Tibial artery (tissue), 4 donors: ENCODE measurements at regions not wholly inside any gene's neighbourhood (a gene's known extent, or its start where the extent isn't known, plus 50 kb on each side); places are given as distances from the start of the nearest gene placed in this dataset.

Experiments used
- DNase-seq, 2 donors: peaks; one replicate each; pipeline ENCODE4 v3.0.0-alpha.2; 2019
- H3K27ac ChIP-seq, 2 donors: fragments of 200-600 bp; sonication (generic) in 1 of 2; 1 replicate in 1 of 2; 2 replicates in 1 of 2; pipeline ENCODE4 v1.5.1; 2018 to 2019; ENCODE audit warnings: mild to moderate bottlenecking in 1 of 2
- H3K27me3 ChIP-seq, 2 donors: fragments of 200-600 bp; sonication (generic) in 1 of 2; one replicate each; pipeline versions ENCODE4 v1.5.1 to v1.6.0; 2016 to 2019
- H3K36me3 ChIP-seq, 3 donors: fragments of 200-600 bp; sonication (generic) in 2 of 3; one replicate each; pipeline ENCODE4 v1.5.1; 2016 to 2019; ENCODE audit warnings: mild to moderate bottlenecking in 2 of 3
- H3K4me1 ChIP-seq, 4 donors: fragments of 200-600 bp; sonication (generic) in 2 of 4; 1 replicate in 3 of 4; 2 replicates in 1 of 4; pipeline ENCODE4 v1.5.1; 2016 to 2019
- H3K4me3 ChIP-seq, 2 donors: fragments of 200-600 bp; sonication (generic) in 1 of 2; 1 replicate in 1 of 2; 2 replicates in 1 of 2; pipeline ENCODE4 v1.5.1; 2018 to 2019; ENCODE audit warnings: mild to moderate bottlenecking in 2 of 2
- H3K9me3 ChIP-seq, 3 donors: fragments of 200-600 bp; sonication (generic) in 1 of 3; one replicate each; pipeline ENCODE4 v1.5.1; 2016 to 2019
- intact Hi-C: fragments of 100-400 bp; cut with DNase I; formaldehyde crosslinking; loops from one replicate; pipeline ENCODE4 v1.15.0; 2023; ENCODE audit warnings: low total_unique reads
- TF ChIP-seq, protein P1 (sequence below), 2 experiments: fragments of 200-600 bp in 1 of 2; fragments of 450-650 bp in 1 of 2; IDR thresholded peaks; one replicate each; pipeline ENCODE4 v1.5.1; 2017 to 2019; ENCODE audit warnings: antibody characterized with exemption in 2 of 2, mild to moderate bottlenecking in 1 of 2, moderate library complexity in 1 of 2

DNA sequence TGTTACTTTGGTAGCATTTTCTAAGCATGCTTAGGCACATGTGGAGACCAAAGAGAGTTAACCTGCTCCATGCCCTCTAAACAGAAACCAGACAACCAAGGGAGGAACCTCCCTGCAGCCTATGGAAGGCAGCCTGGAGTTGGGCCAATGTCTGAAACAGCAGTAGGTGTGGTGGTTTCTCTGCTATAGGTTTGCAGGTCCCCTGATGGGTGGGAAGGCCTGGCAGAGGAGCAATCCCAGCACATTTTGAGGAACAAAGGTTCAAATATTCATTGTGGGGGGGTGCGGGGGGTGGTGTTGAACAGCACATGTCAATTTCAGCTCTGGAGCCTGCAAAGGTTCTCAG is 65.4 kb downstream of the DACT1 start:
- H3K4me3 ChIP-seq: no peak overlapping the region

DNA sequence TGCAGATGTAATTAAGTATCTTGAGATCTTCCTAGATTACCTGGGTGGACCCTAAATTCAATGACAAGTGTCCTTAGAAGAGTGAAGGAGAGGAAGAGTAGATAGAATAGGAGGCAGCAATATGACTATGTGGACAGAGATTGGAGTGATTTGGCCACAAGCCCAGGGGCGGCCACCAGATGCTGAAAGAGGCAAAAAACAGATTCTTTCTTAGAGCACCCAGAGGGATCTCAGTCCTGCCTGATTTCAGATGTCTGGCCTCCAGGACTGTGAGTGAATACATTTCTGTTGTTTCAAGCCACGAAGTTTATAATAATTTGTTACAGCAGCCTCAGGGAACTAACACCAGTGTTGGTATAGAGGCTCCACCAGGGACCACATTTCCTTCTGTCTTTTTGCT is 67.3 kb downstream of the DACT1 start:
- H3K36me3 ChIP-seq: no peaks in the 10 kb centered on the region
- DNase-seq: peak in 1 of 2 donors; percentile 40
- H3K4me3 ChIP-seq: no peak overlapping the region
- intact Hi-C loops: no loop called here
- H3K27me3 ChIP-seq: no peaks in the 10 kb centered on the region
- TF ChIP-seq, protein P1, sequence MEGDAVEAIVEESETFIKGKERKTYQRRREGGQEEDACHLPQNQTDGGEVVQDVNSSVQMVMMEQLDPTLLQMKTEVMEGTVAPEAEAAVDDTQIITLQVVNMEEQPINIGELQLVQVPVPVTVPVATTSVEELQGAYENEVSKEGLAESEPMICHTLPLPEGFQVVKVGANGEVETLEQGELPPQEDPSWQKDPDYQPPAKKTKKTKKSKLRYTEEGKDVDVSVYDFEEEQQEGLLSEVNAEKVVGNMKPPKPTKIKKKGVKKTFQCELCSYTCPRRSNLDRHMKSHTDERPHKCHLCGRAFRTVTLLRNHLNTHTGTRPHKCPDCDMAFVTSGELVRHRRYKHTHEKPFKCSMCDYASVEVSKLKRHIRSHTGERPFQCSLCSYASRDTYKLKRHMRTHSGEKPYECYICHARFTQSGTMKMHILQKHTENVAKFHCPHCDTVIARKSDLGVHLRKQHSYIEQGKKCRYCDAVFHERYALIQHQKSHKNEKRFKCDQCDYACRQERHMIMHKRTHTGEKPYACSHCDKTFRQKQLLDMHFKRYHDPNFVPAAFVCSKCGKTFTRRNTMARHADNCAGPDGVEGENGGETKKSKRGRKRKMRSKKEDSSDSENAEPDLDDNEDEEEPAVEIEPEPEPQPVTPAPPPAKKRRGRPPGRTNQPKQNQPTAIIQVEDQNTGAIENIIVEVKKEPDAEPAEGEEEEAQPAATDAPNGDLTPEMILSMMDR (IDR thresholded peaks at IDR 0.05): no peak
- H3K9me3 ChIP-seq: no peaks in the 10 kb centered on the region
- H3K27ac ChIP-seq: no peak overlapping the region
- H3K4me1 ChIP-seq: peaks cover 0 to 41% (median 6%) of the 10 kb centered on the region in 4 donors

More for the DNA sequence above, 65.4 kb downstream of the DACT1 start:
- TF ChIP-seq, protein P1 (IDR thresholded peaks at IDR 0.05): no peak
- H3K27ac ChIP-seq: peak overlapping the region in 1 of 2 donors; percentile 27
- no peak for DNase-seq
- peaks cover 0 to 34% (median 6%) of the 10 kb centered on the region in 4 donors for H3K4me1 ChIP-seq
- H3K36me3 ChIP-seq: no peaks in the 10 kb centered on the region
- intact Hi-C loops: no loop called here
- no peaks in the 10 kb centered on the region for H3K27me3 ChIP-seq
- no peaks in the 10 kb centered on the region for H3K9me3 ChIP-seq

DNA sequence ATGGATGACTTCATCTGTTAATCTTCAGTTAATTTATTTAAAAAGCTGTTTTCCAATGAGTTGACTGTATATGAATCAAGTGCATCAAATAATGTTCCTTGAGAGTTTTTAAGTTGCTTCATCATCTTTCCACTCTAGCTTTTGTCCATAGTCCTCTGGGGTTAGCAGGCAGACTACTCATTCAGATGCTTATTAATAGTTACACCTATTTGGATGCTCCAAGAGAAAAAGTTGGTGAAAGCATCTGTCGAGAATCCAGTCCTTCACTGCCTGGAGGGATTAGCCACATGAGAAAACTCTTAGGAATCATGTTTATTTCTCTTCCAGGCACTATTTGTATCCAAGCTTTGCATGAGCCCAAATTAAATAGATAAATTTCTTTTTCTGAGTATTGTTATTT is 70.2 kb downstream of the DACT1 start:
- DNase-seq: no peak
- TF ChIP-seq, protein P1 (IDR thresholded peaks at IDR 0.05): no peak
- Histone ChIP-seq H3K9me3 (no peaks in the 10 kb centered on the region), H3K36me3 (no peaks in the 10 kb centered on the region), H3K4me1 (peaks cover 0 to 24% (median 2%) of the 10 kb centered on the region in 4 donors), H3K4me3 (no peak overlapping the region), H3K27ac (no peak overlapping the region), H3K27me3 (no peaks in the 10 kb centered on the region)
- intact Hi-C loops: no loop called here

DNA sequence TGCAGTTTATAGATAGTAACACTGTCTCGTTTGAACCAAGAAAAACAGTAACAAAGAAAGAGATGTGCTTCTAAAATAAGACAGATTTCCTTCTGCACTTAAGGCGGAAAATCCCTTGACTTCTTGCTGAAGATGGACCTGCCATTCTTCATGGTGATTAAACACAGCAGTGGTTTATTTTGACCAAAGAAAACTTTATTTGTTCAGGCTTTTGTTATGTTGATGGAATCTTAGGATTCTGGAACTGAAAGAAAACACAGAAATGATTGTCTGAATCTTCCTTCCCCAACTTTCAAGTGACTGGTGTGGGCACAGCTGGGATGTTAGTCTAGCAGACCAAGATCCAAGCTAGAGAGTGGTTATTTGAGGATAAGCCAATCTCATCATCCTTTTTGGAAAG is 72.2 kb downstream of the DACT1 start:
- Histone ChIP-seq H3K4me3 (no peak overlapping the region), H3K36me3 (no peaks in the 10 kb centered on the region), H3K27ac (no peak overlapping the region), H3K4me1 (peaks cover 0 to 13% (median 2%) of the 10 kb centered on the region in 4 donors), H3K27me3 (no peaks in the 10 kb centered on the region), H3K9me3 (no peaks in the 10 kb centered on the region)
- intact Hi-C loops: no loop called here
- TF ChIP-seq, protein P1 (IDR thresholded peaks at IDR 0.05): no peak
- DNase-seq: no peak

DNA sequence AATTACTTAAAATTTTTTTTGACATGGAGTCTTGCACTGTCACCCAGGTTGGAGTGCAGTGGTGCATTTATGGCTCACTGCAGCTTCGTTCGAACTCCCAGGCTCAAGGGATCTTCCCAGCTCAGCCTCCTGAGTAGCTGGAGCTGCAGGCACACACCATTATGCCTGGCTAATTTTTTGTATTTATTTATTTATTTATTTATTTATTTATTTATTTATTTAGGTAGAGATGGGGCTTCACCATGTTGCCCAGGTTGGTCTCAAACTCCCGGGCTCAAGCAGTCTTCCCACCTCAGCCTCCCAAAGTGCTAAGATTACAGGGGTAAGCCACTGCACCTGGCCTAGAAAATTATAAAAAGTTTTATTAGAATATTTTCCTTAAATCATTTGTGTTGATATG is 73.6 kb downstream of the DACT1 start:
- no peaks in the 10 kb centered on the region for H3K36me3 ChIP-seq
- no peaks in the 10 kb centered on the region for H3K27me3 ChIP-seq
- no peak overlapping the region for H3K4me3 ChIP-seq
- no peak for DNase-seq
- H3K9me3 ChIP-seq: no peaks in the 10 kb centered on the region
- no peak overlapping the region for H3K27ac ChIP-seq
- intact Hi-C loops: no loop called here
- TF ChIP-seq, protein P1 (IDR thresholded peaks at IDR 0.05): no peak
- peaks cover 0 to 13% (median 2%) of the 10 kb centered on the region in 4 donors for H3K4me1 ChIP-seq

DNA sequence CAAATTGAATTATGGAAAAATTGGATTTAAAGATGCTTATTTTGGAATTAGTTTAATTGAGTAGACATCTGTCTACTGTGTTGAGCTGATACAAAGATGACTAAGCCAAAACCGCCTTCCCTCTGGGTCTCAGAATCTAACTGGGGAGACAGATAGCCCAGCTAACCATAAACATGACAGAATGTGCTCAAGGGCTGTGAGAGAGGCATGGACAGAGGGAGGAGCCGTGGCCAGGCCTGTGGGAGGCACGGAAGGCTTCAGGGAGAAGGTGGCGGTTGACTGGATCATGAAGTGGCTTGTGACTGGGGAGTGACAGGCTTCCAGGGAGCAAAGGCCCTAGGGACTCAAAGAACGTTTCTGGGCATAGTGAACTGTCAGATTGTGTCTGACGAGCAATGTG is 74.6 kb downstream of the DACT1 start:
- Histone ChIP-seq H3K4me3 (no peak overlapping the region), H3K9me3 (no peaks in the 10 kb centered on the region), H3K4me1 (peaks cover 0 to 13% (median 2%) of the 10 kb centered on the region in 4 donors), H3K36me3 (no peaks in the 10 kb centered on the region), H3K27me3 (no peaks in the 10 kb centered on the region), H3K27ac (no peak overlapping the region)
- TF ChIP-seq, protein P1 (IDR thresholded peaks at IDR 0.05): no peak
- no peak for DNase-seq
- intact Hi-C loops: no loop called here
